KMS-11 (cell line): ENCODE measurements at regions not wholly inside any gene's neighbourhood (a gene's known extent, or its start where the extent isn't known, plus 50 kb on each side); places are given as distances from the start of the nearest gene placed in this dataset.

Experiments
- H2AFZ ChIP-seq: fragments of 200-600 bp; sonication (generic); 2 replicates; pipeline ENCODE4 v1.6.1; 2016; ENCODE audit warnings: antibody characterized with exemption, mixed run types, low read depth
- H3K27ac ChIP-seq: fragments of 200-600 bp; sonication (generic); 2 replicates; pipeline ENCODE4 v1.6.1; 2016; ENCODE audit warnings: mild to moderate bottlenecking, mixed run types
- H3K27me3 ChIP-seq: fragments of 200-600 bp; sonication (generic); 2 replicates; pipeline ENCODE4 v1.6.1; 2017; ENCODE audit warnings: mild to moderate bottlenecking, low read depth, mixed run types, moderate library complexity; ENCODE audit not compliant: insufficient read depth
- H3K36me3 ChIP-seq: fragments of 200-600 bp; sonication (generic); 2 replicates; pipeline ENCODE4 v1.6.1; 2017; ENCODE audit warnings: mild to moderate bottlenecking, mixed run types; ENCODE audit not compliant: insufficient read depth
- H3K4me1 ChIP-seq: fragments of 200-600 bp; sonication (generic); 2 replicates; pipeline ENCODE4 v1.6.1; 2016; ENCODE audit warnings: mild to moderate bottlenecking, low read depth, mixed run types; ENCODE audit not compliant: poor library complexity, severe bottlenecking
- H3K4me2 ChIP-seq: fragments of 200-600 bp; sonication (generic); 2 replicates; pipeline ENCODE4 v1.7.0; 2016; ENCODE audit warnings: mild to moderate bottlenecking, mixed run types
- H3K4me3 ChIP-seq: fragments of 200-600 bp; sonication (generic); IDR thresholded peaks from 2 replicates; pipeline ENCODE4 v1.6.1; 2017; ENCODE audit warnings: low read depth, low read length, mixed read lengths; ENCODE audit not compliant: insufficient read depth
- H3K79me2 ChIP-seq: fragments of 200-600 bp; sonication (generic); 2 replicates; pipeline ENCODE4 v1.6.1; 2016; ENCODE audit warnings: low read depth, mixed run types; ENCODE audit not compliant: insufficient read depth
- H3K9ac ChIP-seq: fragments of 200-600 bp; sonication (generic); 2 replicates; pipeline ENCODE4 v1.6.1; 2016; ENCODE audit warnings: mild to moderate bottlenecking, mixed run types
- H4K20me1 ChIP-seq: fragments of 200-600 bp; sonication (generic); 2 replicates; pipeline ENCODE4 v1.6.1; 2016; ENCODE audit warnings: mild to moderate bottlenecking, mixed run types; ENCODE audit not compliant: insufficient read depth
- CTCF ChIP-seq: fragments of 200-600 bp; sonication (generic); conservative IDR thresholded peaks from 2 replicates; pipeline ENCODE4 v1.6.1; 2017; ENCODE audit warnings: low read depth, mild to moderate bottlenecking, antibody characterized with exemption, low read length, moderate library complexity, mixed read lengths

DNA sequence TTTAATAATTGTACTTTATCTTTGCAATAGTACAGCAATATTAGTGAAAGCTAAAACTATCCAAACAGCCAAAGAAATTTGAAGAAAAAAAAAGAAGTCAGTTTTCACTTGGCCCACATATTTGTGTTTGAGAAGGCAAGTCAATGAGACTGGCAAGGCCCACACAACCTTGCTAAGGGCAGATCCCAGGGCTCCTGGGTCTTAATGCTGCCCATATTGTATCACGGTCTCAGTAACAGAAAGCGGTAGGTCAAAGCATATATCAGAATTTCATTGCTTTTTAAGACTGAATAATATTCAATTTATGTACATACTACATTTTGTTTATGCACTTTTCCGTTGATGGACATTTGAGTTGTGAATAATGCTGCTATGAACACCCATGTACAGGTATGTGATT is 262.0 kb upstream of the TOPAZ1 start:
- H3K9ac ChIP-seq, result no peak overlapping the region
- H3K4me2 ChIP-seq, result no peak overlapping the region
- TF ChIP-seq CTCF, result no peak
- no peaks in the 10 kb centered on the region for H3K4me1 ChIP-seq
- H4K20me1 ChIP-seq, result no peaks in the 10 kb centered on the region
- H3K27ac ChIP-seq, result no peak overlapping the region
- no peaks in the 10 kb centered on the region for H3K79me2 ChIP-seq
- H3K4me3 ChIP-seq, result no peak overlapping the region
- no peaks in the 10 kb centered on the region for H3K27me3 ChIP-seq
- no peak overlapping the region for H2AFZ ChIP-seq
- no peaks in the 10 kb centered on the region for H3K36me3 ChIP-seq

DNA sequence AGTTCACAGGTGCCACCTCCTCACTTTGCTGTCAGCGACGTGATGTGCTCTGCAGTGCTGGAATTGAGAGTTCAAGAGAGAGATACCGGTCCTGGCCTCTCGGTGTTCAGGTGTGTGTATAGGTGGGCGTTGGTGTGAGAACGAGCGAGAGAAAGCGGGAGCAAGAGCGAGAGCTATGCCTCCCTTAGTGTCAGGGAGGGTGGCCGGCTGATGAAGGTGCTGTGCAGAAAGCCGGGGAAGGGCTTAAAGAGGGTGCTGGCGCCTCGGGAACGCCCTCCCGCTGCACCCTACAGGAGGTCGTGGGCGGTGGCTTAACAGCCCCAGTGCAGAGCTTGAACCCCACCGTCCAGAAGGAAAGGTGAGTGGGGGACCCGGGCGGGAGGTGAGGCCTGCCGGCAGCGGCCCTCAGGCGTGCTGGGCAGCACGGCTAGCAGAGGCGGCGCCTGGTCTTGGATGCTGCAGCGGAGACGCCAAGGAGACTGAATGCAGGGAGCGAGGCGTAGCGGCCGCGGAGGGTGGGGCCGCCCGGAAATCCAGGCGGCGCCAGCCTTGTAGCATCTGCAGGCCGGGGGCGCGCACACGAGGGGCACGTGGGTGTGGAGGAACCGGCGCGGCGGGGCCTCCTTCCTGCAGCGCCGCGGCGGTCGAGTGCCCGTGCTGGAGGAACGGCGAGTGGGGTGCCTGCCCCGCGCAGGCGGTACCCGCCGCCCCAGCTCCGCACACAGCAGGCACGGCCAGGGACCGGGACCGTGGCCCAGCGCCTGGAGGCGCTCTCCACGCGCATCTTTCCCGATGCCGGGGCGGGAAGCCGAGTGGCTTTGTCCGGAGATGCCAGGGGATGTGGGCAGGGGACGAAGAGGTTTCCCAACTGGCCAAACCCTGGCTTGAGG is 246.8 kb upstream of the TOPAZ1 start:
- H3K27me3 ChIP-seq, result no peaks in the 10 kb centered on the region
- peak overlapping the region; percentile 88 for H3K27ac ChIP-seq
- H3K79me2 ChIP-seq, result peaks cover 6% of the 10 kb centered on the region; the same call in 1 of the 2 replicates
- no peaks in the 10 kb centered on the region for H4K20me1 ChIP-seq
- peak overlapping the region; percentile 75 for H2AFZ ChIP-seq
- TF ChIP-seq CTCF, result no peak
- peak overlapping the region; percentile 21 for H3K4me3 ChIP-seq
- peak overlapping the region; percentile 88 for H3K9ac ChIP-seq
- no peaks in the 10 kb centered on the region for H3K36me3 ChIP-seq
- peak overlapping the region; percentile 92 for H3K4me2 ChIP-seq
- H3K4me1 ChIP-seq, result peaks cover 8% of the 10 kb centered on the region

GRCh38 chr3:43995547-43996378 is 245.9 kb upstream of the TOPAZ1 start:
- Histone ChIP-seq H2AFZ (peak overlapping the region; percentile 75), H3K27me3 (no peaks in the 10 kb centered on the region), H3K4me2 (peak overlapping the region; percentile 92), H3K27ac (peak overlapping the region; percentile 88), H3K9ac (peak overlapping the region; percentile 88), H3K79me2 (peaks cover 14% of the 10 kb centered on the region; the same call in 1 of the 2 replicates), H3K36me3 (no peaks in the 10 kb centered on the region), H3K4me1 (peaks cover 13% of the 10 kb centered on the region), H4K20me1 (no peaks in the 10 kb centered on the region), H3K4me3 (peak overlapping the region; percentile 24)
- TF ChIP-seq CTCF, result no peak

DNA sequence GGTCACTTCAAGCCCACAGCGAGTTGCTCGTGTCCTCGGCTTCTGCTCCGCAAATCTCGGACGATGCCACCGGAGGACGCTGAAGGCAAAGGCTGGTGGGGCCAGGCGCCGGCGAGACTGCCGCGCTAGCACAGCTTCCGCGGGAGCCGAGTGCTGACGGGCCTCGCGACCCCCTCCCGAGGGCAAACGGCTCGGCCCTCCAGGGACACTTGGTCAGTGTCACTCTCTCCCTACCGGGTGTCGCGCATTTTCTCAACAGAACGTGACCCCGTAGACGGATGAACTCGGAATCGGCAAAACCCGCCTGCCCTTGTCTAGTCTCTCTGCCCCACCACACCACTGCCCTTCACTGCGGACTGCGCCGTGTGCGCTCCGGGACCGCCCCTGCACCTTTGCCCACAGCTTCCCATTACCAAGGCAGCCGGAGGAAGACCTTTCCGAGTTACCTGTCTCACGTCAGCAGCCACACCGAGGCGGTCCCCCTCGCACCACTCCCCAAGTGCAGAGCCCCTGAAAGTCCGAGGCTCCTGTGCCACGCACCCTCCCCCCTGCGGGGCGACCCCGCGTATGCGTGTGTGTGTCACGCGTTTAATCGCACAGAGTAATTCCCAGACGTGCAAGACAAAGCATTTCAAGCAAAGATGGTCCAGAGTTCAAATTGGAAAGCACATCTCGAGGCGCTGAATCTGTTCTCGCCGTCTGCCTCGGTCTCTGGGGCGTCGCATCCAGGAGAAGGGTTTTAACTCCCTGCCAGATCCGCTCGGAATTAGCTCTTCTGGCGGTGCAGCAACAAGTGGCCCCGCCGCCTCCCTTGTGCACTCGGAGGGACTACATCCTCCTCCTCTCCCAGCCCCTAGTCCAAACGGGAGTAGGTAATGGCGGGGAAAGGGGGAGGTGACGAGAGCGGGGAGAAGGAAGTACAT is 245.0 kb upstream of the TOPAZ1 start:
- H4K20me1 ChIP-seq, result no peaks in the 10 kb centered on the region
- peak overlapping the region; percentile 75 for H2AFZ ChIP-seq
- H3K79me2 ChIP-seq, result peaks cover 19% of the 10 kb centered on the region; the same call in 1 of the 2 replicates
- H3K4me2 ChIP-seq, result peak overlapping the region; percentile 92
- H3K4me3 ChIP-seq, result peak overlapping the region; percentile 24
- H3K36me3 ChIP-seq, result no peaks in the 10 kb centered on the region
- no peaks in the 10 kb centered on the region for H3K27me3 ChIP-seq
- peak overlapping the region; percentile 88 for H3K27ac ChIP-seq
- no peak for TF ChIP-seq CTCF
- peaks cover 19% of the 10 kb centered on the region for H3K4me1 ChIP-seq
- H3K9ac ChIP-seq, result peak overlapping the region; percentile 88; the same call in 1 of the 2 replicates
